ENCODE measurements at regions not wholly inside any gene's neighbourhood (a gene's known extent, or its start where the extent isn't known, plus 50 kb on each side); places are given as distances from the start of the nearest gene placed in this dataset.

- Histone ChIP-seq H2AFZ (ENCODE audit: low read depth, low read length) (no peak overlapping the region), H3K9me1 (replicated peaks; ENCODE audit: control insufficient read depth, extremely low read depth, insufficient read depth, low read length) (no peaks in the 10 kb centered on the region), H3K4me3 (replicated peaks in 1 of 3; ENCODE audit: insufficient read depth in 1 of 3, low read depth in 1 of 3, low read length in 3 of 3) (no peak overlapping the region), H3K9ac (replicated peaks; ENCODE audit: extremely low read depth, insufficient read depth, low read length) (no peak overlapping the region), H4K20me1 (replicated peaks; ENCODE audit: control insufficient read depth, extremely low read depth, insufficient read depth, low read length) (no peaks in the 10 kb centered on the region), H3K27ac (ENCODE audit: insufficient read depth, low read depth, low read length) (no peak overlapping the region), H3K79me2 (ENCODE audit: control insufficient read depth, insufficient read depth, low read length) (no peaks in the 10 kb centered on the region), H3K4me2 (ENCODE audit: insufficient read depth, low read length) (no peak overlapping the region), H3K4me1 (ENCODE audit: control insufficient read depth, extremely low read depth, insufficient read depth, low read length) (no peaks in the 10 kb centered on the region), H3K36me3 (ENCODE audit: control insufficient read depth in 2 of 2, extremely low read depth in 1 of 2, insufficient read depth in 2 of 2, low read length in 2 of 2) (no peaks in the 10 kb centered on the region), H3K27me3 (ENCODE audit: control insufficient read depth in 2 of 2, insufficient read depth in 2 of 2, low read length in 2 of 2) (no peaks in the 10 kb centered on the region), H3K9me3 (replicated peaks; ENCODE audit: control insufficient read depth, insufficient read depth, low read length) (peaks cover 4% of the 10 kb centered on the region)
- no TSS peak for BruUV-seq (replicated peaks)
- POLR2A ChIA-PET = no interaction called here
- FAIRE-seq = no peak
- DNase-seq (ENCODE audit: low read depth, low spot score) = no peak
- TF ChIP-seq GATA2 (IDR thresholded peaks at IDR 0.05; ENCODE audit: insufficient read depth, insufficient read length, low read depth, low read length) = no peak
- no peak for TF ChIP-seq POLR2AphosphoS5 (IDR thresholded peaks at IDR 0.05; ENCODE audit: insufficient read depth, low read depth, low read length)
- TF ChIP-seq POLR2A (IDR thresholded peaks at IDR 0.05; ENCODE audit: low read depth, low read length) = no peak
- no peak for TF ChIP-seq MAX (IDR thresholded peaks at IDR 0.05; ENCODE audit: insufficient read depth, insufficient read length)
- no peak for TF ChIP-seq CTCF (IDR thresholded peaks at IDR 0.05; ENCODE audit: extremely low read depth in 1 of 2, insufficient read depth in 1 of 2, low read depth in 1 of 2, low read length in 2 of 2)
- no peak for TF ChIP-seq MYC (IDR thresholded peaks at IDR 0.05; ENCODE audit: low read depth, low read length)
- TF ChIP-seq JUN (IDR thresholded peaks at IDR 0.05; ENCODE audit: borderline replicate concordance, insufficient read depth, insufficient read length, low read depth) = no peak
- TF ChIP-seq EZH2 (IDR thresholded peaks at IDR 0.05; ENCODE audit: borderline replicate concordance, low read depth, low read length, severe bottlenecking) = no peak
- no peak for TF ChIP-seq FOS (IDR thresholded peaks at IDR 0.05; ENCODE audit: borderline replicate concordance, insufficient read depth, low read length)
- CTCF ChIA-PET = no interaction called here
- intact Hi-C loops (cut with micrococcal nuclease) (no loop called here), dilution Hi-C loops (cut with MboI; ENCODE audit: extremely low pct_ligation_motif_present, low sequenced_read_pairs) (no loop called here)
These were observed 637.3 kb upstream of the GRM7 start for GRCh38 chr3:6223572-6223971.

Data from endothelial cell of umbilical vein (primary cell).